ENCODE measurements at regions not wholly inside any gene's neighbourhood (a gene's known extent, or its start where the extent isn't known, plus 50 kb on each side); places are given as distances from the start of the nearest gene placed in this dataset.

DNA sequence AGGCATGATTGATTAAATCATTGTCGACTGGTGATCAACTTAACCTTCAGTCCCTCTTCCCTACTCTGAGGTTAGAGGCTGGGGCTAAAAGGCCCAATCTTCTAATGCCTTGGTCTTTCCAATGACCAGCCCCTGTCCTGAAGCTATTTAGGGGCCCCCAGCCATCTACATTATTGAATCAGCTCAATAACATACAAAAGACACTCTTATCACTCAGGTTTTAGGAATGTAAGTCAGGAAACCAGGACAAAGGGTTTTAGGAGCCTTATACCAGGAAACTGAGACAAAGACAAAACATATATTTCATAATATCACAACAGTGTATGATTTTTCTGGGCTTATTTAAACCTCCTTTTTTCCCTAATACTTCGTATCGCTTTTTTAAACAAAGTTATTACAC is 198.6 kb downstream of the RNF152 start:
- H3K4me1 ChIP-seq, result no peaks in the 10 kb centered on the region
- DNase-seq, result no peak
- TF ChIP-seq, protein P1, sequence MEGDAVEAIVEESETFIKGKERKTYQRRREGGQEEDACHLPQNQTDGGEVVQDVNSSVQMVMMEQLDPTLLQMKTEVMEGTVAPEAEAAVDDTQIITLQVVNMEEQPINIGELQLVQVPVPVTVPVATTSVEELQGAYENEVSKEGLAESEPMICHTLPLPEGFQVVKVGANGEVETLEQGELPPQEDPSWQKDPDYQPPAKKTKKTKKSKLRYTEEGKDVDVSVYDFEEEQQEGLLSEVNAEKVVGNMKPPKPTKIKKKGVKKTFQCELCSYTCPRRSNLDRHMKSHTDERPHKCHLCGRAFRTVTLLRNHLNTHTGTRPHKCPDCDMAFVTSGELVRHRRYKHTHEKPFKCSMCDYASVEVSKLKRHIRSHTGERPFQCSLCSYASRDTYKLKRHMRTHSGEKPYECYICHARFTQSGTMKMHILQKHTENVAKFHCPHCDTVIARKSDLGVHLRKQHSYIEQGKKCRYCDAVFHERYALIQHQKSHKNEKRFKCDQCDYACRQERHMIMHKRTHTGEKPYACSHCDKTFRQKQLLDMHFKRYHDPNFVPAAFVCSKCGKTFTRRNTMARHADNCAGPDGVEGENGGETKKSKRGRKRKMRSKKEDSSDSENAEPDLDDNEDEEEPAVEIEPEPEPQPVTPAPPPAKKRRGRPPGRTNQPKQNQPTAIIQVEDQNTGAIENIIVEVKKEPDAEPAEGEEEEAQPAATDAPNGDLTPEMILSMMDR (IDR thresholded peaks at IDR 0.05), result no peak
- H3K4me3 ChIP-seq, result no peak overlapping the region
- intact Hi-C loops (cut with DNase I; ENCODE audit: low total_unique reads), result no loop called here
- no peaks in the 10 kb centered on the region for H3K36me3 ChIP-seq
- H3K27ac ChIP-seq, result no peak overlapping the region
- no peaks in the 10 kb centered on the region for H3K9me3 ChIP-seq
- no peaks in the 10 kb centered on the region for H3K27me3 ChIP-seq

DNA sequence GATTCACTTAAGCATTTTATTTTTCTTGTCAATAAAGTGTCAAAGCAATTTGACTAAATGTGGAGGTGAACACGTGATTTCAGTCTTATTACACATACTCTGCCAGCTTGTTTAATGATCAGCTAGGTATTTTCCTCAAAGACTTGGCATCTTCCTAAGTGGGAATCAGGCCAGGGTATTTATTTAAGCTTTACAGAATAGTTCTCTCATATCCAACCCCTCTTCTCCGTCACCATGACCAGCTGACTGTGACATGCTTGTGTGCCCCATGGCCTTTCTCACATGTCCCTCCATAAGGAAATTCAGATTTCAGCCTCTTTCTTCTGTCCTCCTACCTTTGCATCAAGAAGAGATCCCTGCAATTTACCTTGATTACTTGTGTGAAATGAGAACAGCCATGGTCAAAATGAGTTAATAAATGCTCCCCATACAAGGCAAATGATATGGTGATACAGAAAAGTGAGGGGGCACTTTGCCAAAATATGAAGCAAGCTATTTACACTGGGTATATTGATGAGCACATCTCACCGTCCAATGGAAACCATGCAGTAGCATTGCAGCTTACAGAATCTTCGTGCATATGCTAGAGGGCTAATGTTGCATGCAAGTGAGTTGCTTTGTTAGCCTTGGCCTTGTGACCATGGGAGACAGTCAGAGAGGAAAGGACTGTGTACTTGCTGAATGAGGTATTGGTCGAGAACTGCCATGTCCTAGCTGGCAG is 202.2 kb downstream of the RNF152 start:
- no peaks in the 10 kb centered on the region for H3K36me3 ChIP-seq
- H3K9me3 ChIP-seq, result no peaks in the 10 kb centered on the region
- H3K4me1 ChIP-seq, result no peaks in the 10 kb centered on the region
- no peak overlapping the region for H3K4me3 ChIP-seq
- intact Hi-C loops (cut with DNase I; ENCODE audit: low total_unique reads), result no loop called here
- TF ChIP-seq, protein P1 (IDR thresholded peaks at IDR 0.05), result no peak
- no peak overlapping the region for H3K27ac ChIP-seq
- no peaks in the 10 kb centered on the region for H3K27me3 ChIP-seq
- no peak for DNase-seq

DNA sequence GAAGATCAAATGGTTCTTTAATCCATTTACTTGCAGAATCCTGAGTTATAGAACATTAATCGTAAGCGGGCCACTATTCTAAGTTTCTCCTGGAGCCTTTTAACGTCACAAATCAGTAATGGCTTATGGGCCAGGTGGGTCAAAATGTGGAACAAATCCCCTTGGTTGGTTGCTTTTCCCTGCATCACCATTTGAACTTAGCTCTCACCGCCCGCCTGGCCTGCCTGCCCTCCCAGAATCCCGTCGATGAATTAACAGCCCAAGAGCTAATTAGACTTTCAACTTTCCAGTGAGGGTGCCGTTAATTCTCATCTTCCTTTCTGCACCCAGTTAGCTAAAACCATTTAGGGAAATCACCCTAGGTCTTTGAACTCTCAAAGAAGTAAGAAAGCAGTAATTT is 205.5 kb downstream of the RNF152 start:
- no peak overlapping the region for H3K4me3 ChIP-seq
- no peaks in the 10 kb centered on the region for H3K9me3 ChIP-seq
- TF ChIP-seq, protein P1 (IDR thresholded peaks at IDR 0.05), result no peak
- DNase-seq, result no peak
- no peak overlapping the region for H3K27ac ChIP-seq
- H3K27me3 ChIP-seq, result no peaks in the 10 kb centered on the region
- intact Hi-C loops (cut with DNase I; ENCODE audit: low total_unique reads), result no loop called here
- H3K36me3 ChIP-seq, result no peaks in the 10 kb centered on the region
- H3K4me1 ChIP-seq, result no peaks in the 10 kb centered on the region

DNA sequence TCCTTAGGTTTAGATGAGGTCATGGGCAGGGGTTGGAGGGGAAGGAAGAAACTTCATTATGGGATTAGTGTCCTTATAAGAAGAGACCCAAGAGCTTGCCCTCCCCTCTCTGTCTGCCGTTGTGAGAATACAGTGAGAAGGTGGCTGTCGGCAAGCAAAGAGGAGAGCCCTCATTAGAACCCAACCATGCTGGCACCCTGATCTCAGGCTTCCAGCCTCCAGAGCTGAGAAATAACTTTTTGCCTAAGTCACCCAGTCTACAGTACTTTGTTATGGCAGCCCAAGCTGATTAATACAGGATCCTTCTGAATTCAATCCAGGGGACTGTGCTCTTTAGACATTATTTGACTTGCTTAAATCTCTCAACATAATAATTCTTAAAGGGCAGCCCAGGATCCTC is 209.0 kb downstream of the RNF152 start:
- intact Hi-C loops (cut with DNase I; ENCODE audit: low total_unique reads), result no loop called here
- Histone ChIP-seq H3K36me3 (peaks cover 0 to 4% (median 0%) of the 10 kb centered on the region in 3 donors), H3K27ac (no peak overlapping the region), H3K9me3 (peaks cover 0 to 18% (median 9%) of the 10 kb centered on the region in 3 donors), H3K4me1 (no peaks in the 10 kb centered on the region), H3K27me3 (no peaks in the 10 kb centered on the region), H3K4me3 (no peak overlapping the region)
- TF ChIP-seq, protein P1 (IDR thresholded peaks at IDR 0.05), result no peak
- DNase-seq, result no peak

DNA sequence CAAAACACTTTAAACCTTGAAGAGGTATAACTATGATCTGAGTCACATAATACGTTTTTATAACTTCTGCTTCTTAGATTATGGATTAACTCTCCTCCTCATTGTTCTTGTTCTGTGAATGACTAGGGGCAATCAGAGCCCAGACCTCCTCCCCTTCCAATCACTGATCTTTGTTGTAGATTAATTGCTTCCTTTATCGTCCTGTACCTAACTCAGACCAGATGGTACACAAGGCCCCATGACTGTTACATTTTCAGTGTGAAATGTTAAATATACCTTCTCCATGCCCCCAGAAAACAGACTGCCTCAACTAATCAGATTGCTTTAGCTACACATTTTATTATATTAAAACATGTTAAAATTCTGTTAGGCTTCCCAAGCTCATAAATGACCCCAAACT is 211.7 kb downstream of the RNF152 start:
- Histone ChIP-seq H3K4me3 (no peak overlapping the region), H3K36me3 (peaks cover 0 to 4% (median 0%) of the 10 kb centered on the region in 3 donors), H3K9me3 (peaks cover 0 to 24% (median 9%) of the 10 kb centered on the region in 3 donors), H3K4me1 (no peaks in the 10 kb centered on the region), H3K27ac (no peak overlapping the region), H3K27me3 (no peaks in the 10 kb centered on the region)
- DNase-seq, result no peak
- intact Hi-C loops (cut with DNase I; ENCODE audit: low total_unique reads), result no loop called here
- TF ChIP-seq, protein P1 (IDR thresholded peaks at IDR 0.05), result no peak

All from tibial artery (tissue), 4 donors.